ENCODE measurements at regions not wholly inside any gene's neighbourhood (a gene's known extent, or its start where the extent isn't known, plus 50 kb on each side); places are given as distances from the start of the nearest gene placed in this dataset.

GRCh38 chr12:115042341-115042740, 358.4 kb upstream of the TBX3 start:
- no peak for DNase-seq (ENCODE audit: low read depth, low spot score)
- intact Hi-C loops (cut with micrococcal nuclease) = no loop called here

More at GRCh38 chr12:115042341-115042740, 358.4 kb upstream of the TBX3 start:
- Histone ChIP-seq H3K9ac (replicated peaks; ENCODE audit: extremely low read depth, insufficient read depth, low read length) (no peak overlapping the region), H3K4me2 (ENCODE audit: insufficient read depth, low read length) (no peak overlapping the region), H3K4me3 (replicated peaks in 1 of 3; ENCODE audit: insufficient read depth in 1 of 3, low read depth in 1 of 3, low read length in 3 of 3) (no peak overlapping the region), H3K9me1 (replicated peaks; ENCODE audit: control insufficient read depth, extremely low read depth, insufficient read depth, low read length) (no peaks in the 10 kb centered on the region), H3K36me3 (ENCODE audit: control insufficient read depth in 2 of 2, extremely low read depth in 1 of 2, insufficient read depth in 2 of 2, low read length in 2 of 2) (no peaks in the 10 kb centered on the region), H3K9me3 (replicated peaks; ENCODE audit: control insufficient read depth, insufficient read depth, low read length) (peaks cover 2% of the 10 kb centered on the region), H4K20me1 (replicated peaks; ENCODE audit: control insufficient read depth, extremely low read depth, insufficient read depth, low read length) (no peaks in the 10 kb centered on the region), H3K4me1 (ENCODE audit: control insufficient read depth, extremely low read depth, insufficient read depth, low read length) (no peaks in the 10 kb centered on the region), H3K27ac (ENCODE audit: insufficient read depth, low read depth, low read length) (no peak overlapping the region), H3K27me3 (ENCODE audit: control insufficient read depth in 2 of 2, insufficient read depth in 2 of 2, low read length in 2 of 2) (no peaks in the 10 kb centered on the region), H3K79me2 (ENCODE audit: control insufficient read depth, insufficient read depth, low read length) (no peaks in the 10 kb centered on the region), H2AFZ (ENCODE audit: low read depth, low read length) (no peak overlapping the region)
- FAIRE-seq = no peak
- dilution Hi-C loops (cut with MboI; ENCODE audit: extremely low pct_ligation_motif_present, low sequenced_read_pairs) = no loop called here
- TF ChIP-seq FOS (IDR thresholded peaks at IDR 0.05; ENCODE audit: borderline replicate concordance, insufficient read depth, low read length) (no peak), GATA2 (IDR thresholded peaks at IDR 0.05; ENCODE audit: insufficient read depth, insufficient read length, low read depth, low read length) (no peak), CTCF (IDR thresholded peaks at IDR 0.05; ENCODE audit: extremely low read depth in 1 of 2, insufficient read depth in 1 of 2, low read depth in 1 of 2, low read length in 2 of 2) (no peak), JUN (IDR thresholded peaks at IDR 0.05; ENCODE audit: borderline replicate concordance, insufficient read depth, insufficient read length, low read depth) (no peak), EZH2 (IDR thresholded peaks at IDR 0.05; ENCODE audit: borderline replicate concordance, low read depth, low read length, severe bottlenecking) (no peak), POLR2AphosphoS5 (IDR thresholded peaks at IDR 0.05; ENCODE audit: insufficient read depth, low read depth, low read length) (no peak), POLR2A (IDR thresholded peaks at IDR 0.05; ENCODE audit: low read depth, low read length) (no peak), MYC (IDR thresholded peaks at IDR 0.05; ENCODE audit: low read depth, low read length) (no peak)
- TF ChIP-seq, protein P1, sequence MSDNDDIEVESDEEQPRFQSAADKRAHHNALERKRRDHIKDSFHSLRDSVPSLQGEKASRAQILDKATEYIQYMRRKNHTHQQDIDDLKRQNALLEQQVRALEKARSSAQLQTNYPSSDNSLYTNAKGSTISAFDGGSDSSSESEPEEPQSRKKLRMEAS (IDR thresholded peaks at IDR 0.05; ENCODE audit: insufficient read depth, insufficient read length) = no peak
- BruUV-seq (replicated peaks) = no TSS peak
- CTCF ChIA-PET = no interaction called here
- POLR2A ChIA-PET = no interaction called here

Data from endothelial cell of umbilical vein (primary cell).